ENCODE measurements at regions not wholly inside any gene's neighbourhood (a gene's known extent, or its start where the extent isn't known, plus 50 kb on each side); places are given as distances from the start of the nearest gene placed in this dataset.

GRCh38 chr10:108691126-108691525 is 1232.2 kb downstream of the XPNPEP1 start:
- Histone ChIP-seq H3F3A (ENCODE audit: insufficient read depth, low read depth) (no peaks in the 10 kb centered on the region), H3K4me2 (no peak overlapping the region), H2AFZ (no peak overlapping the region), H4K20me1 (ENCODE audit: insufficient read depth) (no peaks in the 10 kb centered on the region), H3K27me3 (ENCODE audit: insufficient read depth, low read depth) (no peaks in the 10 kb centered on the region), H3K4me3 (no peak overlapping the region), H3K9me3 (ENCODE audit: insufficient read depth, low read depth) (no peaks in the 10 kb centered on the region), H3K79me2 (ENCODE audit: low read depth) (no peaks in the 10 kb centered on the region), H3K4me1 (replicated peaks; ENCODE audit: insufficient read depth) (no peaks in the 10 kb centered on the region), H3K9me2 (ENCODE audit: insufficient read depth) (no peaks in the 10 kb centered on the region), H3K27ac (no peak overlapping the region), H3K36me3 (ENCODE audit: low read depth) (no peaks in the 10 kb centered on the region)
- CTCF ChIA-PET, result no interaction called here
- intact Hi-C loops (cut with micrococcal nuclease; ENCODE audit: unreplicated experiment), result no loop called here
- no peak for DNase-seq
- POLR2A ChIA-PET (ENCODE audit: unreplicated experiment), result no interaction called here
- BruUV-seq (replicated peaks), result no TSS peak
- TF ChIP-seq EZH2 (IDR thresholded peaks at IDR 0.05; ENCODE audit: low read depth), result no peak
- no peak for TF ChIP-seq CTCF (conservative IDR thresholded peaks at IDR 0.05)

- Histone ChIP-seq H3K4me1 (replicated peaks; ENCODE audit: insufficient read depth) (no peaks in the 10 kb centered on the region), H3K4me3 (no peak overlapping the region), H3K27me3 (ENCODE audit: insufficient read depth, low read depth) (no peaks in the 10 kb centered on the region), H3K9me2 (ENCODE audit: insufficient read depth) (no peaks in the 10 kb centered on the region), H3K27ac (no peak overlapping the region), H3K36me3 (ENCODE audit: low read depth) (no peaks in the 10 kb centered on the region), H2AFZ (no peak overlapping the region), H4K20me1 (ENCODE audit: insufficient read depth) (no peaks in the 10 kb centered on the region), H3K4me2 (no peak overlapping the region), H3K79me2 (ENCODE audit: low read depth) (no peaks in the 10 kb centered on the region), H3K9me3 (ENCODE audit: insufficient read depth, low read depth) (no peaks in the 10 kb centered on the region), H3F3A (ENCODE audit: insufficient read depth, low read depth) (no peaks in the 10 kb centered on the region)
- ChIA-PET POLR2A (ENCODE audit: unreplicated experiment) (no interaction called here), CTCF (no interaction called here)
- TF ChIP-seq CTCF (conservative IDR thresholded peaks at IDR 0.05) (no peak), EZH2 (IDR thresholded peaks at IDR 0.05; ENCODE audit: low read depth) (no peak)
- DNase-seq, result no peak
- no TSS peak for BruUV-seq (replicated peaks)
- intact Hi-C loops (cut with micrococcal nuclease; ENCODE audit: unreplicated experiment), result no loop called here
These were observed 1232.8 kb downstream of the XPNPEP1 start for GRCh38 chr10:108690530-108690929.

GRCh38 chr10:108689891-108690290 is 1233.4 kb downstream of the XPNPEP1 start:
- TF ChIP-seq EZH2 (IDR thresholded peaks at IDR 0.05; ENCODE audit: low read depth), result no peak
- TF ChIP-seq CTCF (conservative IDR thresholded peaks at IDR 0.05), result no peak
- intact Hi-C loops (cut with micrococcal nuclease; ENCODE audit: unreplicated experiment), result no loop called here
- no peak overlapping the region for H2AFZ ChIP-seq
- POLR2A ChIA-PET (ENCODE audit: unreplicated experiment), result no interaction called here
- no peaks in the 10 kb centered on the region for H3K9me2 ChIP-seq (ENCODE audit: insufficient read depth)
- DNase-seq, result no peak
- no peaks in the 10 kb centered on the region for H3K79me2 ChIP-seq (ENCODE audit: low read depth)
- H4K20me1 ChIP-seq (ENCODE audit: insufficient read depth), result no peaks in the 10 kb centered on the region
- no peaks in the 10 kb centered on the region for H3K9me3 ChIP-seq (ENCODE audit: insufficient read depth, low read depth)
- H3F3A ChIP-seq (ENCODE audit: insufficient read depth, low read depth), result no peaks in the 10 kb centered on the region
- H3K4me3 ChIP-seq, result no peak overlapping the region
- H3K4me1 ChIP-seq (replicated peaks; ENCODE audit: insufficient read depth), result no peaks in the 10 kb centered on the region
- H3K36me3 ChIP-seq (ENCODE audit: low read depth), result no peaks in the 10 kb centered on the region
- no peak overlapping the region for H3K4me2 ChIP-seq
- H3K27me3 ChIP-seq (ENCODE audit: insufficient read depth, low read depth), result no peaks in the 10 kb centered on the region
- no peak overlapping the region for H3K27ac ChIP-seq
- CTCF ChIA-PET, result no interaction called here
- BruUV-seq (replicated peaks), result no TSS peak

Data from PC-9 (cell line).